ENCODE measurements at regions not wholly inside any gene's neighbourhood (a gene's known extent, or its start where the extent isn't known, plus 50 kb on each side); places are given as distances from the start of the nearest gene placed in this dataset.

- no peak for TF ChIP-seq CTCF (IDR thresholded peaks at IDR 0.05; ENCODE audit: low read depth, low read length)
- no peak for TF ChIP-seq MYC (IDR thresholded peaks at IDR 0.05; ENCODE audit: low read depth, low read length)
- no peak for TF ChIP-seq MAX (IDR thresholded peaks at IDR 0.05; ENCODE audit: low read depth, low read length)
- TF ChIP-seq POLR2A (IDR thresholded peaks at IDR 0.05; ENCODE audit: extremely low read depth, insufficient read length), result no peak
- DNase-seq (ENCODE audit: low read depth), result no peak
Measured at GRCh38 chr13:68078469-68078868, 848.3 kb upstream of the PCDH9 start.

GRCh38 chr13:68076046-68076445 lies 845.9 kb upstream of the PCDH9 start:
- no peak for TF ChIP-seq MAX (IDR thresholded peaks at IDR 0.05; ENCODE audit: low read depth, low read length)
- TF ChIP-seq MYC (IDR thresholded peaks at IDR 0.05; ENCODE audit: low read depth, low read length), result no peak
- TF ChIP-seq POLR2A (IDR thresholded peaks at IDR 0.05; ENCODE audit: extremely low read depth, insufficient read length), result no peak
- TF ChIP-seq CTCF (IDR thresholded peaks at IDR 0.05; ENCODE audit: low read depth, low read length), result no peak
- DNase-seq (ENCODE audit: low read depth), result no peak
- no peak overlapping the region for H3K4me3 ChIP-seq (ENCODE audit: low read depth, low read length)

More at GRCh38 chr13:68078469-68078868, 848.3 kb upstream of the PCDH9 start:
- H3K4me3 ChIP-seq (ENCODE audit: low read depth, low read length), result no peak overlapping the region

GRCh38 chr13:68066879-68067513 lies 836.9 kb upstream of the PCDH9 start:
- no peak for DNase-seq (ENCODE audit: low read depth)
- TF ChIP-seq MAX (IDR thresholded peaks at IDR 0.05; ENCODE audit: low read depth, low read length) (no peak), CTCF (IDR thresholded peaks at IDR 0.05; ENCODE audit: low read depth, low read length) (no peak), POLR2A (IDR thresholded peaks at IDR 0.05; ENCODE audit: extremely low read depth, insufficient read length) (no peak), MYC (IDR thresholded peaks at IDR 0.05; ENCODE audit: low read depth, low read length) (no peak)
- no peak overlapping the region for H3K4me3 ChIP-seq (ENCODE audit: low read depth, low read length)

GRCh38 chr13:68064001-68064770 lies 834.0 kb upstream of the PCDH9 start:
- DNase-seq (ENCODE audit: low read depth), result no peak
- no peak overlapping the region for H3K4me3 ChIP-seq (ENCODE audit: low read depth, low read length)
- TF ChIP-seq POLR2A (IDR thresholded peaks at IDR 0.05; ENCODE audit: extremely low read depth, insufficient read length) (no peak), CTCF (IDR thresholded peaks at IDR 0.05; ENCODE audit: low read depth, low read length) (no peak), MYC (IDR thresholded peaks at IDR 0.05; ENCODE audit: low read depth, low read length) (no peak), MAX (IDR thresholded peaks at IDR 0.05; ENCODE audit: low read depth, low read length) (no peak)

GRCh38 chr13:68063181-68063580 lies 833.0 kb upstream of the PCDH9 start:
- H3K4me3 ChIP-seq (ENCODE audit: low read depth, low read length), result no peak overlapping the region
- no peak for DNase-seq (ENCODE audit: low read depth)
- TF ChIP-seq POLR2A (IDR thresholded peaks at IDR 0.05; ENCODE audit: extremely low read depth, insufficient read length), result no peak
- TF ChIP-seq MAX (IDR thresholded peaks at IDR 0.05; ENCODE audit: low read depth, low read length), result no peak
- TF ChIP-seq MYC (IDR thresholded peaks at IDR 0.05; ENCODE audit: low read depth, low read length), result no peak

- H3K4me3 ChIP-seq (ENCODE audit: low read depth, low read length), result no peak overlapping the region
- no peak for DNase-seq (ENCODE audit: low read depth)
- TF ChIP-seq MAX (IDR thresholded peaks at IDR 0.05; ENCODE audit: low read depth, low read length) (no peak), POLR2A (IDR thresholded peaks at IDR 0.05; ENCODE audit: extremely low read depth, insufficient read length) (no peak), MYC (IDR thresholded peaks at IDR 0.05; ENCODE audit: low read depth, low read length) (no peak), CTCF (IDR thresholded peaks at IDR 0.05; ENCODE audit: low read depth, low read length) (no peak)
Measured at GRCh38 chr13:68057836-68058235, 827.7 kb upstream of the PCDH9 start.
